Heart right ventricle (tissue), 16 donors: ENCODE measurements at regions not wholly inside any gene's neighbourhood (a gene's known extent, or its start where the extent isn't known, plus 50 kb on each side); places are given as distances from the start of the nearest gene placed in this dataset.

Experiments
- ATAC-seq, 8 donors: fragments of 200-7000 bp; cut with Tn5 transposase; one replicate each; pipeline ENCODE4 v1.9.1; 2020; ENCODE audit warnings: mild to moderate bottlenecking in 8 of 8, moderate library complexity in 8 of 8, moderate number of reproducible peaks in 1 of 8
- DNase-seq, 2 donors: peaks; one replicate each; pipeline ENCODE4 v3.0.0-alpha.2; 2020
- H3K27ac ChIP-seq, 10 donors: fragments of 200-600 bp; sonication (generic) in 2 of 10; one replicate each; pipeline versions ENCODE4 v1.5.0 to v1.8.0; 2020 to 2022; ENCODE audit warnings: mild to moderate bottlenecking in 3 of 10
- H3K27me3 ChIP-seq, 7 donors: fragments of 200-600 bp; one replicate each; pipeline ENCODE4 v1.8.0; 2021 to 2022; ENCODE audit warnings: mild to moderate bottlenecking in 2 of 7
- H3K36me3 ChIP-seq, 9 donors: fragments of 200-600 bp; sonication (generic) in 1 of 9; one replicate each; pipeline versions ENCODE4 v1.5.0 to v1.8.0; 2020 to 2022; ENCODE audit warnings: mild to moderate bottlenecking in 2 of 9
- H3K4me1 ChIP-seq, 9 donors: fragments of 200-600 bp; sonication (generic) in 1 of 9; one replicate each; pipeline versions ENCODE4 v1.5.0 to v1.8.0; 2020 to 2022; ENCODE audit warnings: mild to moderate bottlenecking in 4 of 9
- H3K4me3 ChIP-seq, 10 donors: fragments of 200-600 bp; sonication (generic) in 2 of 10; one replicate each; pipeline versions ENCODE4 v1.5.0 to v1.8.0; 2020 to 2022; ENCODE audit warnings: mild to moderate bottlenecking in 7 of 10, moderate library complexity in 2 of 10
- H3K9me3 ChIP-seq, 11 donors: fragments of 200-600 bp in 10 of 11; sonication (generic) in 2 of 11; one replicate each; pipeline versions ENCODE4 v1.5.0 to v1.8.0; 2013 to 2022; ENCODE audit warnings: mild to moderate bottlenecking in 2 of 11, control low read depth in 1 of 11, moderate library complexity in 1 of 11
- WGBS, 2 donors: extraction: QIAGEN DNeasy Blood & Tissue Kit; methylation state at CpG; one replicate each; pipeline ENCODE4 v1.1.7; 2013; ENCODE audit warnings: inconsistent platforms in 1 of 2; 5-methylcytosine and 5-hydroxymethylcytosine counted together
- intact Hi-C, 10 donors: fragments of 100-400 bp; cut with DNase I; formaldehyde crosslinking; loops; one replicate each; pipeline versions ENCODE4 v1.11.1 to v1.14.2; 2022
- TF ChIP-seq, protein P1 (sequence below), 9 donors: fragments of 200-600 bp; sonication (generic) in 2 of 9; IDR thresholded peaks; one replicate each; pipeline versions ENCODE4 v1.5.0 to v1.8.0; 2021 to 2022; ENCODE audit warnings: antibody characterized with exemption in 9 of 9, mild to moderate bottlenecking in 5 of 9, moderate library complexity in 1 of 9
- donor health status: Arrhythmogenic right ventricular cardiomyopathy.
- donor health status: ischemic (EF 13 %, LVEDD 7.1; RV severe dilation, severe dysfunction).
- donor health status: healthy with polysubstance abuse.
- donor health status: DM: no; HTN: yes; CAD: no.
- donor health status: DM: no; HTN: no; CAD: no.
- donor health status: ischemic (EF 25% LVEDD 6.9; RV normal size, moderate dysfunction).
- donor health status: ischemic (EF 25% LVEDD 5.7; RV mildly dilated, moderate dysfunction).
- donor health status: healthy.
- donor health status: DM: yes; HTN: yes; CAD: no.
- donor health status: Ischemic cardiomyopathy.
- donor health status: ischemic (EF 35%, LVEDD 5.7; RV mildly dilated, moderate dysfunction).
- donor health status: nonischemic (EF 11% LVEDD 7.7; RV severe dilation, severe dysfunction).
- donor health status: DM: yes; HTN: yes; CAD: no.
- donor health status: PGD.
- donor health status: ischemic (EF 29% LVEDD 5.4; RV normal size, mild dysfunction).
- donor health status: nonischemic (EF 23%, LVEDD 6.1; RV moderate dilation, normal function).

DNA sequence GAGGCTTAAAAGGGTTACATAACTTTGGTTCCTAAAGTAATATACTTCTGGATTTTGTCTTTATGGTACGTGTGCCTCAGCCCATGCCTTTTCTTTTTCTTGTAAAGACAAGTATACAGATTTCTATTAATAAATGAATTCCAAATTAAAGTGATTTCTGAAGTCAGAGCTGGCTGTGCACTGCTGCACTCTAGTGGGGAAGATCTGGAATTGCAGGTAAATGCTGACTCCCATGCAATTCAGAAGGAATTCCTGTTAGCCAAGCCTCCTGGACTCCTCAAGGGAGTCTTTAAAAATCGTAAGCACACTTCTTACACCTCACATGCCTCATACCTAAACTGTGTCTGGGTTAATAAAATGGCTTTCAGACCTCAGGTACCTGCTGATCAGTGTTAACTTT lies 118.4 kb upstream of the SLC7A1 start:
- Histone ChIP-seq H3K27ac (no peak overlapping the region), H3K27me3 (peaks cover 0 to 17% (median 0%) of the 10 kb centered on the region in 7 donors), H3K36me3 (no peaks in the 10 kb centered on the region), H3K9me3 (peaks cover 0 to 9% (median 5%) of the 10 kb centered on the region in 11 donors), H3K4me1 (peaks cover 0 to 5% (median 0%) of the 10 kb centered on the region in 9 donors), H3K4me3 (no peak overlapping the region)
- intact Hi-C loops = no loop called here
- no peak for ATAC-seq
- WGBS, 2 donors = 65 to 70% methylated on average over 2 of the region's 2 CpGs
- DNase-seq = no peak
- TF ChIP-seq, protein P1, sequence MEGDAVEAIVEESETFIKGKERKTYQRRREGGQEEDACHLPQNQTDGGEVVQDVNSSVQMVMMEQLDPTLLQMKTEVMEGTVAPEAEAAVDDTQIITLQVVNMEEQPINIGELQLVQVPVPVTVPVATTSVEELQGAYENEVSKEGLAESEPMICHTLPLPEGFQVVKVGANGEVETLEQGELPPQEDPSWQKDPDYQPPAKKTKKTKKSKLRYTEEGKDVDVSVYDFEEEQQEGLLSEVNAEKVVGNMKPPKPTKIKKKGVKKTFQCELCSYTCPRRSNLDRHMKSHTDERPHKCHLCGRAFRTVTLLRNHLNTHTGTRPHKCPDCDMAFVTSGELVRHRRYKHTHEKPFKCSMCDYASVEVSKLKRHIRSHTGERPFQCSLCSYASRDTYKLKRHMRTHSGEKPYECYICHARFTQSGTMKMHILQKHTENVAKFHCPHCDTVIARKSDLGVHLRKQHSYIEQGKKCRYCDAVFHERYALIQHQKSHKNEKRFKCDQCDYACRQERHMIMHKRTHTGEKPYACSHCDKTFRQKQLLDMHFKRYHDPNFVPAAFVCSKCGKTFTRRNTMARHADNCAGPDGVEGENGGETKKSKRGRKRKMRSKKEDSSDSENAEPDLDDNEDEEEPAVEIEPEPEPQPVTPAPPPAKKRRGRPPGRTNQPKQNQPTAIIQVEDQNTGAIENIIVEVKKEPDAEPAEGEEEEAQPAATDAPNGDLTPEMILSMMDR (IDR thresholded peaks at IDR 0.05) = peak in 5 of 9 donors; percentile 20 to 60 (median 35)

DNA sequence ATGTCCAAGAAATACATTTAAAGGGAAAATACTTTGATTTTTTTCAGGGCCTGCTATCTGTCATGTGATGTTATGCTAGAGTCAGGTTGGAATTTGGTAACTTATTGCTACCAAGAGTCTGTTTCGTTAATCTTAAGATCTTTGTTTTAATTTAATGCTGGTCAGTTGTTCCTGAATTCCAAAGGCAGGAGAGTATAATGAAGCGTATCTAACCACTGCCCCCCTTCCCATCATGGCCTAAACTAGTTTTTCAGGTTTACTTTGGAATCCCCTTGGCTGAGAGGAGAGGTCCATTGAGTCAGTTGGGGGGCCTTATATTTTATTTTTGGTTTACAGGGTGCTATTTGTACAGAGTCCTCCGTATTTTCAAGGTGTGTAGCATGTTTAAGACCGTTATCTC lies 116.3 kb upstream of the SLC7A1 start:
- WGBS, 2 donors = 86 to 91% methylated on average over 4 of the region's 4 CpGs
- TF ChIP-seq, protein P1 (IDR thresholded peaks at IDR 0.05) = no peak

DNA sequence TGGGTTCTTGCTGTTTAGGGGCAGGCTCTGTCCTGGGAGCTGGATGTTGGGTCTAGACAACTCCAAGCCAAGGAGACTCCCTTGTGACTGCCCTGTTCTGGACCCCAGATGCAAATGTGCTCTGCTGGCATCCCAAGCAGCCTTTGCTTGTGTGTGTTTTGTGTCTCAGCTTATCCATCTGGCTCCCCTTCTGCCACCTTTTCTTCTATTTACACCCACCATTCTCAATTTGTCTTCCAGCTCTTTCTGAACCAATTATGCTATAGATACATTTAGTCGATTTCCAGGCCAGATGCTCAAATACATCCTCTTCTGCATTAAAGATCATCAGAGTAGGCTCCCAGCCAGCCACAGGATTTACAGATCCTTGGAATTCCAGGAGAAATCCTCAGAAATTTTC lies 115.0 kb upstream of the SLC7A1 start:
- Histone ChIP-seq H3K4me1 (no peaks in the 10 kb centered on the region), H3K9me3 (peaks cover 0 to 9% (median 5%) of the 10 kb centered on the region in 11 donors), H3K4me3 (no peak overlapping the region), H3K36me3 (no peaks in the 10 kb centered on the region), H3K27me3 (peaks cover 0 to 17% (median 0%) of the 10 kb centered on the region in 7 donors), H3K27ac (no peak overlapping the region)
- TF ChIP-seq, protein P1 (IDR thresholded peaks at IDR 0.05) = no peak
- ATAC-seq = no peak
- intact Hi-C loops = no loop called here
- WGBS, 2 donors = 88 to 94% methylated on average over 1 of the region's 1 CpG
- DNase-seq = no peak

More for the DNA sequence above, 116.3 kb upstream of the SLC7A1 start:
- intact Hi-C loops = no loop called here
- ATAC-seq = no peak
- no peaks in the 10 kb centered on the region for H3K36me3 ChIP-seq
- H3K27me3 ChIP-seq = peaks cover 0 to 17% (median 0%) of the 10 kb centered on the region in 7 donors
- H3K9me3 ChIP-seq = peaks cover 0 to 9% (median 5%) of the 10 kb centered on the region in 11 donors
- H3K27ac ChIP-seq = no peak overlapping the region
- no peak for DNase-seq
- H3K4me3 ChIP-seq = no peak overlapping the region
- H3K4me1 ChIP-seq = no peaks in the 10 kb centered on the region

DNA sequence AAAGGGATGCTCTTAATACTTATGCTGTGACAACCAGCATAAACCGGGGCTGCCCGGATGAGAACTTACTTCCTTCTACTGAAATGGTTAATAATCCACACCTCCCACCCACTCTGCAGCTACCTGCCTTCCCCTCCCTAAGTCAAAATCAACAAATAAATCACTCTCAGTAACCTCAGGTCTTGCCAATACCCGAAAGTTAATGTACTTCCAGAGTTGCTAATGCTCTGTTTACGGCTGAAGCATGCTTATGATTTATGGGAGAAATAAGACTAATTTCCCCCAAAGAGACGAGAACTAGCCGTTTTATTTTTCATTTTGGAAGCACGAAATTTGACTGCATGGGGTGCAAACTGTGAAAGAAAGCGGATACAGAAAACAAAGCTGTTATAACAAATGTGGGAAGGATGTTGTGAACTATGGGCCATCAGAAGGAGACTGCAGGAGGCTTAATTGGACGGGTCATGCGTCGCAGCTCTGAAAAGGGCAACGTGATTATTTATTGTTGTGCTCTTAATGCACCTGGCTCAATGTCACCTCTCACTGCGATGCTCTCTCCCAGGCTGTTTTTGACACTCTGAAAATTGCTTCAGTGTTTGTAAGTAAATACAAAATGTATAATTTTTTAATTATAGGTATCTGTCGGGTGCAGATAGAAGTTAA lies 114.0 kb upstream of the SLC7A1 start:
- no peak for ATAC-seq
- WGBS, 2 donors = 85 to 91% methylated on average over 14 of the region's 14 CpGs
- intact Hi-C loops = loop anchor here in 8 of 10 donors (2.0 to 10.0 kb wide), 3 partner anchors 115 to 203 kb away; partner anchors contain the start of gene SLC7A1 (in 1 of the 8)

More for the DNA sequence above, 114.0 kb upstream of the SLC7A1 start:
- Histone ChIP-seq H3K27me3 (peaks cover 0 to 13% (median 0%) of the 10 kb centered on the region in 7 donors), H3K27ac (no peak overlapping the region), H3K36me3 (no peaks in the 10 kb centered on the region), H3K9me3 (peaks cover 0 to 8% (median 5%) of the 10 kb centered on the region in 11 donors), H3K4me1 (peaks cover 0 to 7% (median 5%) of the 10 kb centered on the region in 9 donors), H3K4me3 (no peak overlapping the region)
- no peak for DNase-seq
- TF ChIP-seq, protein P1 (IDR thresholded peaks at IDR 0.05) = no peak
